SU-DHL-6 (cell line): ENCODE measurements at regions not wholly inside any gene's neighbourhood (a gene's known extent, or its start where the extent isn't known, plus 50 kb on each side); places are given as distances from the start of the nearest gene placed in this dataset.

Source experiments
- H2AFZ ChIP-seq: fragments of 200-600 bp; sonication (generic); 2 replicates; pipeline ENCODE4 v1.6.1; 2014; ENCODE audit warnings: low read depth, mild to moderate bottlenecking, moderate library complexity, mixed read lengths, antibody characterized with exemption, low read length; ENCODE audit not compliant: severe bottlenecking
- H3F3A ChIP-seq: fragments of 200-600 bp; shearing (Covaris generic); 2 replicates; pipeline ENCODE4 v1.6.0; 2016; ENCODE audit warnings: antibody characterized with exemption, mild to moderate bottlenecking; ENCODE audit not compliant: insufficient read depth
- H3K27ac ChIP-seq: fragments of 200-600 bp; sonication (generic); 2 replicates; pipeline ENCODE4 v1.5.1; 2016; ENCODE audit warnings: low read depth, mild to moderate bottlenecking, low read length, moderate library complexity, mixed read lengths
- H3K27me3 ChIP-seq: fragments of 200-600 bp; sonication (generic), shearing (Covaris generic); 2 replicates; pipeline ENCODE4 v1.6.0; 2014; ENCODE audit warnings: mild to moderate bottlenecking, low read length
- H3K36me3 ChIP-seq: fragments of 200-600 bp; sonication (generic); 2 replicates; pipeline ENCODE4 v1.6.1; 2014; ENCODE audit warnings: mild to moderate bottlenecking, low read length, mixed read lengths
- H3K4me2 ChIP-seq: fragments of 300-600, 200-600 bp; shearing (Covaris generic), sonication (generic); 2 replicates; pipeline ENCODE4 v1.6.0; 2014; ENCODE audit warnings: low read length, low read depth, mild to moderate bottlenecking; ENCODE audit not compliant: poor library complexity, severe bottlenecking
- H3K4me3 ChIP-seq: fragments of 200-600 bp; sonication (generic); 2 replicates; pipeline ENCODE4 v1.5.1; 2014; ENCODE audit warnings: antibody characterized with exemption, low read length, mild to moderate bottlenecking, mixed read lengths; ENCODE audit not compliant: insufficient read depth, poor library complexity, severe bottlenecking
- H3K79me2 ChIP-seq: fragments of 200-600 bp; sonication (generic); 2 replicates; pipeline ENCODE4 v1.6.1; 2014; ENCODE audit warnings: mild to moderate bottlenecking, low read length, moderate library complexity; ENCODE audit not compliant: insufficient read depth
- H3K9ac ChIP-seq: fragments of 200-600 bp; sonication (generic); 2 replicates; pipeline ENCODE4 v1.7.0; 2014; ENCODE audit warnings: mild to moderate bottlenecking, low read length
- H3K9me2 ChIP-seq: fragments of 200-600 bp; sonication (generic); replicated peaks from 2 replicates; pipeline ENCODE4 v1.6.1; 2014; ENCODE audit warnings: low read length; ENCODE audit not compliant: insufficient read depth
- H3K9me3 ChIP-seq: fragments of 200-600 bp; sonication (generic); 2 replicates; pipeline ENCODE4 v1.6.1; 2014; ENCODE audit warnings: low read length, mixed read lengths; ENCODE audit not compliant: insufficient read depth
- H4K20me1 ChIP-seq: fragments of 200-600 bp; sonication (generic); 2 replicates; pipeline ENCODE4 v1.6.1; 2014; ENCODE audit warnings: low read depth, mild to moderate bottlenecking, antibody characterized with exemption, low read length, moderate library complexity, mixed read lengths
- EZH2phosphoT487 ChIP-seq: fragments of 200-600 bp; sonication (generic), shearing (Covaris generic); conservative IDR thresholded peaks from 2 replicates; pipeline ENCODE4 v1.6.1; 2018; ENCODE audit warnings: mild to moderate bottlenecking, antibody characterized with exemption, low read length, moderate library complexity, mixed read lengths
- TF ChIP-seq, protein P1 (sequence below): fragments of 200-600 bp; sonication (generic); IDR thresholded peaks from one replicate; pipeline ENCODE4 v1.5.1; 2017; ENCODE audit warnings: antibody characterized with exemption, mild to moderate bottlenecking, low read length, moderate library complexity; ENCODE audit not compliant: insufficient read depth, poor library complexity, severe bottlenecking

- H3K36me3 ChIP-seq, result no peaks in the 10 kb centered on the region
- H3K9me3 ChIP-seq, result 0 out of 2 replicates have a peak, but pooled peaks cover 6% of the 10 kb centered on the region
- H3K4me2 ChIP-seq, result no peak overlapping the region
- no peak for TF ChIP-seq EZH2phosphoT487
- TF ChIP-seq, protein P1, sequence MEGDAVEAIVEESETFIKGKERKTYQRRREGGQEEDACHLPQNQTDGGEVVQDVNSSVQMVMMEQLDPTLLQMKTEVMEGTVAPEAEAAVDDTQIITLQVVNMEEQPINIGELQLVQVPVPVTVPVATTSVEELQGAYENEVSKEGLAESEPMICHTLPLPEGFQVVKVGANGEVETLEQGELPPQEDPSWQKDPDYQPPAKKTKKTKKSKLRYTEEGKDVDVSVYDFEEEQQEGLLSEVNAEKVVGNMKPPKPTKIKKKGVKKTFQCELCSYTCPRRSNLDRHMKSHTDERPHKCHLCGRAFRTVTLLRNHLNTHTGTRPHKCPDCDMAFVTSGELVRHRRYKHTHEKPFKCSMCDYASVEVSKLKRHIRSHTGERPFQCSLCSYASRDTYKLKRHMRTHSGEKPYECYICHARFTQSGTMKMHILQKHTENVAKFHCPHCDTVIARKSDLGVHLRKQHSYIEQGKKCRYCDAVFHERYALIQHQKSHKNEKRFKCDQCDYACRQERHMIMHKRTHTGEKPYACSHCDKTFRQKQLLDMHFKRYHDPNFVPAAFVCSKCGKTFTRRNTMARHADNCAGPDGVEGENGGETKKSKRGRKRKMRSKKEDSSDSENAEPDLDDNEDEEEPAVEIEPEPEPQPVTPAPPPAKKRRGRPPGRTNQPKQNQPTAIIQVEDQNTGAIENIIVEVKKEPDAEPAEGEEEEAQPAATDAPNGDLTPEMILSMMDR, result no peak
- no peak overlapping the region for H3K27ac ChIP-seq
- no peak overlapping the region for H2AFZ ChIP-seq
- no peaks in the 10 kb centered on the region for H3K79me2 ChIP-seq
- H4K20me1 ChIP-seq, result no peaks in the 10 kb centered on the region
- H3K9ac ChIP-seq, result no peak overlapping the region
- 0 out of 2 replicates have a peak, but pooled peaks cover 3% of the 10 kb centered on the region for H3K9me2 ChIP-seq
- peaks cover 3% of the 10 kb centered on the region; the same call in 1 of the 2 replicates for H3K27me3 ChIP-seq
- no peak overlapping the region for H3K4me3 ChIP-seq
- H3F3A ChIP-seq, result no peaks in the 10 kb centered on the region
Observed at GRCh38 chr5:38765399-38765861, 80.4 kb upstream of the OSMR start.

DNA sequence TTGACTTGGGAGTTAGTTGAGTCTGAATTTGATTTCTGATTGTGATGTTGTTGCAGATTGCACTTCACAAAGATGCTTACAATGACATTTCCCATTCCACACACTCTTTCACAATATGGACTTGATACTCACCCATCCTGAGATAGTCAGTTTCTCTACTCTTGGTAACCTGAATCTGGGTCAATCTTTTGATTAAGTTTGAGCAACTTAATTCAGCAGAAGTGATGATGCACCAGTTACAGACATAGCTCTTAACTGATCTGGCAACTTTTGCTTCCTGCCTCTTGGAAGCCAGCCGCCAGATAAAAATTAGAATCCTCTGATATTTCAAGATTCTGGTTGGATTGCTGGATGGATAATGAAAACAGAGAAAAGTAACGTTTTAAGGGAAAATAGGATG lies 79.7 kb upstream of the OSMR start:
- Histone ChIP-seq H3K79me2 (no peaks in the 10 kb centered on the region), H3K27me3 (no peaks in the 10 kb centered on the region), H3K9me3 (0 out of 2 replicates have a peak, but pooled peaks cover 6% of the 10 kb centered on the region), H2AFZ (no peak overlapping the region), H4K20me1 (no peaks in the 10 kb centered on the region), H3K36me3 (no peaks in the 10 kb centered on the region), H3K9me2 (0 out of 2 replicates have a peak, but pooled peaks cover 3% of the 10 kb centered on the region), H3K4me2 (no peak overlapping the region), H3K9ac (no peak overlapping the region), H3F3A (no peaks in the 10 kb centered on the region), H3K27ac (no peak overlapping the region), H3K4me3 (no peak overlapping the region)
- TF ChIP-seq EZH2phosphoT487, result no peak
- TF ChIP-seq, protein P1, result no peak

DNA sequence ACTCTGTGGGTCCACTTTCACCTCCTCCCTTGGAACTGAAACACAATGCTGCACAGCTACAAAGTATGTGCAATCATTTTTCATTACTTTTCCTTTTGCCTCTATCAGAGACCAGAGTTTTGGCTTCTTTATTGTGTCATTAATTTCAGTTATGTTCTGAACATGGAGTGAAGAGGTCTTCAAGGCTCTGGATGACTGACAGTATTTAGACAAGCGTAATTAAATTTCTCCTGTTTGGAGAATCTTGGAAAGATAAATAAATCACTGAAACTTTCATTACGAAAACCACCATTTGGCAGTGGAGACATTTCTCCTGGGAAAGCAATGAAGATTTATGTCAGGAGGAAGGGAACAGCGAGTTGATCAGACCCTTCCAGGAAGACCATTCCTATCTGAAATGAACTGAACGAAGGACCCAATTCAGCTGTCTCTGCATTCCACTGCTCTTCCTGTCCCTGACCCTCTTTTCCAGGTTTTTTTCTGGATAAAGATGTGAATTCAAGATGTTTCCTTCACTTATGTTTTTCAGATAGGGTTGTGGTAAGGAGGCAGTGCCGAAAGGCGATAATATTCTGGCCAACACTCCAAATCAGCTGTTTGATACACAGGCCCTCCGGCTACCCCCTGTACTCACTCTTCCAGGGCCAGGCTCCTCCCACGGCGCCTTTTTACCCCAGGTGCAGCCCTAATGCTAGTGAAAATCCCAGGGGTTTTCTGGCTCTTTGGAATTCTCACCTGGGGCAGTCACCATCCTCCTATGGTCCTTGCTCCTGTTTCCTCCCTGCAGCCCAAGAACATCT lies 77.2 kb upstream of the OSMR start:
- Histone ChIP-seq H3K4me2 (no peak overlapping the region), H2AFZ (no peak overlapping the region)

GRCh38 chr5:38772471-38772870 lies 73.3 kb upstream of the OSMR start:
- no peaks in the 10 kb centered on the region for H3F3A ChIP-seq
- no peaks in the 10 kb centered on the region for H4K20me1 ChIP-seq
- H3K9me2 ChIP-seq, result no peaks in the 10 kb centered on the region
- no peaks in the 10 kb centered on the region for H3K9me3 ChIP-seq
- H3K27me3 ChIP-seq, result no peaks in the 10 kb centered on the region
- no peaks in the 10 kb centered on the region for H3K79me2 ChIP-seq
- H3K4me3 ChIP-seq, result no peak overlapping the region
- no peak overlapping the region for H3K4me2 ChIP-seq
- H2AFZ ChIP-seq, result no peak overlapping the region
- no peak overlapping the region for H3K27ac ChIP-seq
- TF ChIP-seq, protein P1, result no peak
- TF ChIP-seq EZH2phosphoT487, result no peak
- H3K36me3 ChIP-seq, result no peaks in the 10 kb centered on the region
- H3K9ac ChIP-seq, result no peak overlapping the region

More for the DNA sequence above, 77.2 kb upstream of the OSMR start:
- Histone ChIP-seq H3K9ac (no peak overlapping the region), H3F3A (no peaks in the 10 kb centered on the region), H3K27ac (no peak overlapping the region), H3K36me3 (no peaks in the 10 kb centered on the region), H3K9me3 (0 out of 2 replicates have a peak, but pooled peaks cover 6% of the 10 kb centered on the region), H3K27me3 (no peaks in the 10 kb centered on the region), H3K79me2 (no peaks in the 10 kb centered on the region), H3K9me2 (0 out of 2 replicates have a peak, but pooled peaks cover 3% of the 10 kb centered on the region), H4K20me1 (no peaks in the 10 kb centered on the region), H3K4me3 (no peak overlapping the region)
- no peak for TF ChIP-seq EZH2phosphoT487
